Astrocyte (in vitro differentiated cells and primary cell): ENCODE measurements at regions not wholly inside any gene's neighbourhood (a gene's known extent, or its start where the extent isn't known, plus 50 kb on each side); places are given as distances from the start of the nearest gene placed in this dataset.
"Not testable (repeated sequence)": the region's sequence is repeated elsewhere in the genome, so short reads cannot be mapped to it uniquely, and the experiment has no call there.

Experiments
- CTCF ChIP-seq: IDR thresholded peaks from 2 replicates; pipeline ENCODE4 v1.5.1; 2011; ENCODE audit warnings: low read depth, mild to moderate bottlenecking, inconsistent platforms, low read length, moderate library complexity; ENCODE audit not compliant: insufficient read depth
- EZH2 ChIP-seq: IDR thresholded peaks from 2 replicates; pipeline ENCODE4 v1.6.1; 2012; ENCODE audit warnings: mild to moderate bottlenecking, low read length, inconsistent platforms; ENCODE audit not compliant: insufficient read depth

- TF ChIP-seq CTCF, EZH2: not testable (repeated sequence)
Observed at GRCh38 chrX:103429026-103429425, 52.7 kb downstream of the BEX3 start.
